HCT116 (cell line): ENCODE measurements at regions not wholly inside any gene's neighbourhood (a gene's known extent, or its start where the extent isn't known, plus 50 kb on each side); places are given as distances from the start of the nearest gene placed in this dataset.

Source experiments
- CBX3 ChIP-seq: IDR thresholded peaks from 2 replicates; pipeline ENCODE4 v1.6.1; 2012; ENCODE audit warnings: low read depth
- CTCF ChIP-seq, 3 experiments: fragments of 200-600 bp in 1 of 3; sonication (generic) in 1 of 3; IDR thresholded peaks in 2 of 3; conservative IDR thresholded peaks in 1 of 3; 2 replicates each; pipeline ENCODE4 v1.5.1; 2012 to 2017; ENCODE audit warnings: low read depth in 2 of 3, low read length in 2 of 3, antibody characterized with exemption in 1 of 3, borderline replicate concordance in 1 of 3, control low read depth in 1 of 3, mild to moderate bottlenecking in 1 of 3, mixed read lengths in 1 of 3, mixed run types in 1 of 3, moderate library complexity in 1 of 3; ENCODE audit not compliant: insufficient read depth in 1 of 3
- EZH2 ChIP-seq: fragments of 200-600 bp; sonication (generic); IDR thresholded peaks from 2 replicates; pipeline ENCODE4 v1.6.1; 2017; ENCODE audit warnings: antibody characterized with exemption, mixed run types
- EZH2phosphoT487 ChIP-seq: fragments of 200-600 bp; IDR thresholded peaks from 2 replicates; pipeline ENCODE4 v1.6.1; 2018; ENCODE audit warnings: antibody characterized with exemption, borderline replicate concordance
- POLR2A ChIP-seq: IDR thresholded peaks from 2 replicates; pipeline ENCODE4 v1.7.0; 2011; ENCODE audit warnings: borderline replicate concordance; ENCODE audit not compliant: insufficient read depth, insufficient read length; ENCODE audit errors: extremely low read depth
- POLR2AphosphoS5 ChIP-seq: IDR thresholded peaks from 2 replicates; pipeline ENCODE4 v1.6.1; 2011; ENCODE audit warnings: mild to moderate bottlenecking, low read depth, low read length, moderate library complexity
- SIN3A ChIP-seq: IDR thresholded peaks from 2 replicates; pipeline ENCODE4 v1.6.1; 2012; ENCODE audit warnings: low read depth
- TF ChIP-seq, protein P1 (sequence below): IDR thresholded peaks from 2 replicates; pipeline ENCODE4 v1.6.1; 2011; ENCODE audit warnings: mild to moderate bottlenecking, low read length, moderate library complexity; ENCODE audit not compliant: insufficient replicate concordance; ENCODE audit errors: extremely low read depth

- TF ChIP-seq POLR2AphosphoS5 (no peak), CTCF (IDR thresholded peaks at IDR 0.05 in 2 of 3, conservative IDR thresholded peaks at IDR 0.05 in 1 of 3; ENCODE audit: borderline replicate concordance in 1 of 3, insufficient read depth in 1 of 3, low read depth in 2 of 3, low read length in 2 of 3) (no peak), POLR2A (no peak), EZH2 (no peak), SIN3A (no peak), CBX3 (no peak), EZH2phosphoT487 (no peak)
- TF ChIP-seq, protein P1, sequence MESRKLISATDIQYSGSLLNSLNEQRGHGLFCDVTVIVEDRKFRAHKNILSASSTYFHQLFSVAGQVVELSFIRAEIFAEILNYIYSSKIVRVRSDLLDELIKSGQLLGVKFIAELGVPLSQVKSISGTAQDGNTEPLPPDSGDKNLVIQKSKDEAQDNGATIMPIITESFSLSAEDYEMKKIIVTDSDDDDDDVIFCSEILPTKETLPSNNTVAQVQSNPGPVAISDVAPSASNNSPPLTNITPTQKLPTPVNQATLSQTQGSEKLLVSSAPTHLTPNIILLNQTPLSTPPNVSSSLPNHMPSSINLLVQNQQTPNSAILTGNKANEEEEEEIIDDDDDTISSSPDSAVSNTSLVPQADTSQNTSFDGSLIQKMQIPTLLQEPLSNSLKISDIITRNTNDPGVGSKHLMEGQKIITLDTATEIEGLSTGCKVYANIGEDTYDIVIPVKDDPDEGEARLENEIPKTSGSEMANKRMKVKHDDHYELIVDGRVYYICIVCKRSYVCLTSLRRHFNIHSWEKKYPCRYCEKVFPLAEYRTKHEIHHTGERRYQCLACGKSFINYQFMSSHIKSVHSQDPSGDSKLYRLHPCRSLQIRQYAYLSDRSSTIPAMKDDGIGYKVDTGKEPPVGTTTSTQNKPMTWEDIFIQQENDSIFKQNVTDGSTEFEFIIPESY: no peak
Observed at GRCh38 chr1:87929906-87930305, 601.2 kb downstream of the LMO4 start.
